Testis (tissue), 2 donors: ENCODE measurements at regions not wholly inside any gene's neighbourhood (a gene's known extent, or its start where the extent isn't known, plus 50 kb on each side); places are given as distances from the start of the nearest gene placed in this dataset.

Experiments
- DNase-seq: peaks from one replicate; pipeline ENCODE4 v3.0.0-alpha.2; 2019
- H3K27ac ChIP-seq, 2 donors: fragments of 200-600 bp; sonication (generic); one replicate each; pipeline ENCODE4 v1.5.1; 2019
- H3K27me3 ChIP-seq: fragments of 200-600 bp; sonication (generic); one replicate; pipeline ENCODE4 v1.5.1; 2019
- H3K36me3 ChIP-seq: fragments of 200-600 bp; sonication (generic); one replicate; pipeline ENCODE4 v1.5.1; 2017; ENCODE audit warnings: low read depth; ENCODE audit errors: missing control alignments
- H3K4me1 ChIP-seq: fragments of 200-600 bp; sonication (generic); one replicate; pipeline ENCODE4 v1.5.1; 2019
- H3K4me3 ChIP-seq, 2 donors: fragments of 200-600 bp; sonication (generic); one replicate each; pipeline ENCODE4 v1.5.1; 2017 to 2019
- H3K9me3 ChIP-seq: fragments of 200-600 bp; sonication (generic); one replicate; pipeline ENCODE4 v1.5.1; 2017
- CTCF ChIP-seq, 3 experiments: fragments of 450-650 bp in 2 of 3; fragments of 200-600 bp in 1 of 3; sonication (generic) in 1 of 3; IDR thresholded peaks; one replicate each; pipeline ENCODE4 v1.5.1; 2016 to 2019; ENCODE audit warnings: antibody characterized with exemption in 3 of 3, mild to moderate bottlenecking in 2 of 3, moderate library complexity in 1 of 3
- POLR2A ChIP-seq: fragments of 450-650 bp; IDR thresholded peaks from one replicate; pipeline ENCODE4 v1.6.1; 2017; ENCODE audit warnings: antibody characterized with exemption, mild to moderate bottlenecking, moderate library complexity
- WGBS, 2 donors: methylation state at CpG; one replicate each; pipeline ENCODE4 v1.1.5; 2018; 5-methylcytosine and 5-hydroxymethylcytosine counted together
- intact Hi-C: fragments of 100-400 bp; cut with DNase I; formaldehyde crosslinking; loops from one replicate; pipeline ENCODE4 v1.15.1; 2023; ENCODE audit warnings: low total_unique reads

- 89 to 94% methylated on average over 3 of the region's 3 CpGs for WGBS, 2 donors
- Histone ChIP-seq H3K27ac (no peak overlapping the region), H3K36me3 (no peaks in the 10 kb centered on the region), H3K9me3 (no peaks in the 10 kb centered on the region), H3K27me3 (no peaks in the 10 kb centered on the region), H3K4me1 (no peaks in the 10 kb centered on the region), H3K4me3 (no peak overlapping the region)
- intact Hi-C loops, result no loop called here
- no peak for TF ChIP-seq POLR2A
- TF ChIP-seq CTCF (IDR thresholded peaks at IDR 0.05), result no peak
- DNase-seq, result no peak
These were observed 294.7 kb downstream of the KIF2B start for GRCh38 chr17:54117452-54117851.

GRCh38 chr17:54124456-54124855 is 301.7 kb downstream of the KIF2B start:
- no peak overlapping the region for H3K27ac ChIP-seq
- no peak for DNase-seq
- H3K4me3 ChIP-seq, result no peak overlapping the region
- intact Hi-C loops, result no loop called here
- 34 to 45% methylated on average over 1 of the region's 1 CpG for WGBS, 2 donors
- no peak for TF ChIP-seq CTCF (IDR thresholded peaks at IDR 0.05)
- no peak for TF ChIP-seq POLR2A
- no peaks in the 10 kb centered on the region for H3K4me1 ChIP-seq
- no peaks in the 10 kb centered on the region for H3K27me3 ChIP-seq
- no peaks in the 10 kb centered on the region for H3K9me3 ChIP-seq
- no peaks in the 10 kb centered on the region for H3K36me3 ChIP-seq

GRCh38 chr17:54153423-54153822 is 330.7 kb downstream of the KIF2B start:
- WGBS, 2 donors, result 89 to 91% methylated on average over 1 of the region's 1 CpG

GRCh38 chr17:54157542-54157941 is 334.8 kb downstream of the KIF2B start:
- WGBS, 2 donors, result 76 to 81% methylated on average over 2 of the region's 2 CpGs
- Histone ChIP-seq H3K9me3 (no peaks in the 10 kb centered on the region), H3K4me3 (no peak overlapping the region), H3K27ac (no peak overlapping the region), H3K36me3 (no peaks in the 10 kb centered on the region), H3K27me3 (no peaks in the 10 kb centered on the region), H3K4me1 (no peaks in the 10 kb centered on the region)
- TF ChIP-seq CTCF (IDR thresholded peaks at IDR 0.05) (no peak), POLR2A (no peak)
- intact Hi-C loops, result no loop called here
- DNase-seq, result no peak

More at GRCh38 chr17:54153423-54153822, 330.7 kb downstream of the KIF2B start:
- no peak overlapping the region for H3K27ac ChIP-seq
- no peaks in the 10 kb centered on the region for H3K4me1 ChIP-seq
- TF ChIP-seq POLR2A (no peak), CTCF (IDR thresholded peaks at IDR 0.05) (no peak)
- H3K9me3 ChIP-seq, result no peaks in the 10 kb centered on the region
- no peak overlapping the region for H3K4me3 ChIP-seq
- intact Hi-C loops, result no loop called here
- DNase-seq, result no peak
- no peaks in the 10 kb centered on the region for H3K36me3 ChIP-seq
- no peaks in the 10 kb centered on the region for H3K27me3 ChIP-seq

- H3K4me3 ChIP-seq, result no peak overlapping the region
- H3K36me3 ChIP-seq, result no peaks in the 10 kb centered on the region
- TF ChIP-seq POLR2A (no peak), CTCF (IDR thresholded peaks at IDR 0.05) (peak in 2 of 3 experiments; percentile 30 to 43)
- H3K27me3 ChIP-seq, result no peaks in the 10 kb centered on the region
- no peaks in the 10 kb centered on the region for H3K9me3 ChIP-seq
- peak; percentile 52 for DNase-seq
- intact Hi-C loops, result no loop called here
- no peak overlapping the region for H3K27ac ChIP-seq
- H3K4me1 ChIP-seq, result no peaks in the 10 kb centered on the region
- 27 to 45% methylated on average over 3 of the region's 3 CpGs for WGBS, 2 donors
These were observed 349.6 kb downstream of the KIF2B start for GRCh38 chr17:54172096-54172984.
